Right cardiac atrium (tissue), 5 donors: ENCODE measurements at regions not wholly inside any gene's neighbourhood (a gene's known extent, or its start where the extent isn't known, plus 50 kb on each side); places are given as distances from the start of the nearest gene placed in this dataset.

Source experiments
- ATAC-seq, 2 donors: fragments of 200-7000 bp; cut with Tn5 transposase; one replicate each; pipeline versions ENCODE4 v1.8.0 to v1.9.1; 2020; ENCODE audit warnings: moderate library complexity in 2 of 2, mild to moderate bottlenecking in 1 of 2
- DNase-seq, 3 donors: peaks; one replicate each; pipeline ENCODE4 v3.0.0-alpha.2; 2020
- H3K27ac ChIP-seq: one replicate; pipeline ENCODE4 v1.5.1; 2013; ENCODE audit warnings: mild to moderate bottlenecking, low read length, control low read depth, moderate library complexity
- H3K27me3 ChIP-seq: one replicate; pipeline ENCODE4 v1.6.1; 2013; ENCODE audit not compliant: control insufficient read depth, insufficient read depth
- H3K4me1 ChIP-seq: one replicate; pipeline ENCODE4 v1.6.1; 2013; ENCODE audit warnings: low read length; ENCODE audit not compliant: control insufficient read depth, insufficient read depth
- H3K4me3 ChIP-seq: one replicate; pipeline ENCODE4 v1.5.1; 2013; ENCODE audit warnings: low read length, control low read depth
- H3K9me3 ChIP-seq: one replicate; pipeline ENCODE4 v1.6.1; 2013; ENCODE audit warnings: low read length; ENCODE audit not compliant: control insufficient read depth
- WGBS: extraction: QIAGEN DNeasy Blood & Tissue Kit; methylation state at CpG from one replicate; pipeline ENCODE4 v1.1.7; 2013; 5-methylcytosine and 5-hydroxymethylcytosine counted together
- intact Hi-C, 4 donors: fragments of 100-400 bp; cut with DNase I; formaldehyde crosslinking; loops; one replicate each; pipeline versions ENCODE4 v1.11.0 to v1.14.0; 2022 to 2023
- donor health status: healthy with polysubstance abuse.
- donor health status: DM: no; HTN: yes; CAD: no.
- donor health status: DM: no; HTN: no; CAD: no.
- donor health status: DM: no; HTN: yes; CAD: no; lungs with severe emphysema.
- donor health status: DM: yes; HTN: yes; CAD: no.

DNA sequence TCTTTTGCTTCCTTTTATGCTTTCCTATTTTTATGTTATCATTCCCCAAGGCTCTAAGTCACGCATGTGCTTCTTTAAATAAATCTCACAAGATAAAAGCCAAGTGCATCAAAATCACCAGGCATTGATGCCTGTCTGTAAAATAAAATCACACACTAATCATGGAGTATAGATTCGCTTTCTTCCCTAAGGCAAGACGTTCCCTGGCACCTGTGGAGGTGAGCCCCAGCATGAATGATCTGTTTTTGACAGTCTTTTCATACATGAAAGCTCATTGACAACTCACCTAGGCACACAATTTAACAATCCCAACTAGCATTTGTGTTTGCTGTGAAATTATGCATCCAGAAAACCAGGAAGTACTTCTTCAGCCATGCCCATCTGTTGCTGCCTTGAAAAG, 146.9 kb upstream of the DMAC1 start:
- Histone ChIP-seq H3K27me3 (no peaks in the 10 kb centered on the region), H3K4me1 (no peaks in the 10 kb centered on the region), H3K9me3 (no peaks in the 10 kb centered on the region), H3K4me3 (no peak overlapping the region), H3K27ac (no peak overlapping the region)
- intact Hi-C loops = no loop called here
- ATAC-seq (no peak), DNase-seq (no peak)
- WGBS = 66% methylated on average over 3 of the region's 3 CpGs

DNA sequence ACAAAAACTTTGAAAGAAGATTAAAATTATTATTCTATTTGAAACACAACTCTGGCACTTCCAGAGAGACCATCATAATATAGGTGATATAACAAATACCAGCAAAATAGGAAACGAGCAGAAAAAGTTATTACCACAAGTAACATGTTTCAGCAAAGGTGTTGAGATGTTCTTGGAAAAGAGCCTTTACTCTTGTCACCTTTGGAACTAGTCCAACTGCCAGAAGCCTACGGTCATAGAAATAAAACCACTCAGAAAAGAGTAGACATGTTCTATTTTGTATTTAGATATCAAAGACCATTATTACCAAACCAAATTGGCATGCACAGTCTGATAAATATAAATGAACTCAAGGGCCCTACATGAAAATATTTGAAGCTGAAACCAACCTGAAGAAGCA, 145.0 kb upstream of the DMAC1 start:
- ATAC-seq = no peak
- no peak overlapping the region for H3K4me3 ChIP-seq
- H3K9me3 ChIP-seq = no peaks in the 10 kb centered on the region
- H3K4me1 ChIP-seq = no peaks in the 10 kb centered on the region
- H3K27ac ChIP-seq = no peak overlapping the region
- no peak for DNase-seq
- WGBS = 15% methylated on average over 2 of the region's 2 CpGs
- intact Hi-C loops = no loop called here
- no peaks in the 10 kb centered on the region for H3K27me3 ChIP-seq

GRCh38 chr9:7937761-7938491, 138.3 kb upstream of the DMAC1 start:
- H3K27ac ChIP-seq = no peak overlapping the region

DNA sequence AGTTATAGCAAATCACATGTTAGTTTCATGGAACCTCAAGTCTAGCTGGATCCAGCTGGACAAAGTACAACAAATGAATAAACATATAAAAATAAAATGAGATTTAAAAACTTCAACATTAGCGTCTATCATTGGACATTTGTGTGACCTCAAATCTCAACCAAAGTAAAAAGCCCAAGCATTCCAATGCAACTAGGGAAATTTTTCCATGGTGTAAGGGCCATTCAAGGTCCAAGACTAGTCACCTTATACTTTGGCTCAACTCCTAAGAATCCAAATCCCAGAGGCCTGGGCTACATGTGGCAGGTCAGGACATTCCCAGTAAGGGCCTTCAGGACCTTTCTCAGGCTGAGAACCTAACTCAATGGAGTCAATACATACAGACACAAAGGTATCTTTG, 137.4 kb upstream of the DMAC1 start:
- Histone ChIP-seq H3K9me3 (no peaks in the 10 kb centered on the region), H3K4me1 (no peaks in the 10 kb centered on the region), H3K27ac (no peak overlapping the region), H3K27me3 (no peaks in the 10 kb centered on the region), H3K4me3 (no peak overlapping the region)
- 81% methylated on average over 1 of the region's 1 CpG for WGBS
- DNase-seq (no peak), ATAC-seq (no peak)
- intact Hi-C loops = no loop called here

More at GRCh38 chr9:7937761-7938491, 138.3 kb upstream of the DMAC1 start:
- H3K9me3 ChIP-seq = no peaks in the 10 kb centered on the region
- no peak overlapping the region for H3K4me3 ChIP-seq
- DNase-seq (no peak), ATAC-seq (no peak)
- 74% methylated on average over 7 of the region's 7 CpGs for WGBS
- no peaks in the 10 kb centered on the region for H3K4me1 ChIP-seq
- no peaks in the 10 kb centered on the region for H3K27me3 ChIP-seq
- intact Hi-C loops = no loop called here

DNA sequence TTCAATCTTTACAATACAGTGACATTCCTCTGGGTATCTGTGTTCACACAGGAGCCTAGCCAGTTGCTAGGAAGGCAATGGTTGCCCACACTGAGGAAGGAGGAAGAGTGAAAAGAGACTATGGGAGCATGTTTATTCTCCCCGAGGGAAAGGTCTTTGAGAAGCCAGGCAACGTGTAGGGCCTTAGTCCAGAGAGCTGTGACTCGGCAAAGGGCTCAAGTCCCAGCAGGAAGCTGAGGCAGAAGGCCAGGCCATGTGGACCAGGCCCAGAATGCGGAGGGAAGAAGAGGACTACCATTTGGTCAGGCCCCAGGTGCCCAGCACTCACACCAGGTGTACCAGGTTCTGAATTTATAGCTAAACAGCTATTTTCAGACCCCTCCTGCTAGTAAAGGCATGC, 136.6 kb upstream of the DMAC1 start:
- Histone ChIP-seq H3K4me3 (no peak overlapping the region), H3K9me3 (no peaks in the 10 kb centered on the region), H3K27me3 (no peaks in the 10 kb centered on the region), H3K27ac (no peak overlapping the region), H3K4me1 (no peaks in the 10 kb centered on the region)
- DNase-seq (peak in 1 of 3 donors; percentile 44), ATAC-seq (no peak)
- intact Hi-C loops = no loop called here
- WGBS = 52% methylated on average over 4 of the region's 4 CpGs

GRCh38 chr9:7935681-7936080, 136.1 kb upstream of the DMAC1 start:
- DNase-seq = no peak
- no peaks in the 10 kb centered on the region for H3K9me3 ChIP-seq
- no peaks in the 10 kb centered on the region for H3K27me3 ChIP-seq
- no peak overlapping the region for H3K27ac ChIP-seq
- no peak overlapping the region for H3K4me3 ChIP-seq
- intact Hi-C loops = no loop called here
- 45% methylated on average over 2 of the region's 2 CpGs for WGBS
- H3K4me1 ChIP-seq = no peaks in the 10 kb centered on the region
- no peak for ATAC-seq

DNA sequence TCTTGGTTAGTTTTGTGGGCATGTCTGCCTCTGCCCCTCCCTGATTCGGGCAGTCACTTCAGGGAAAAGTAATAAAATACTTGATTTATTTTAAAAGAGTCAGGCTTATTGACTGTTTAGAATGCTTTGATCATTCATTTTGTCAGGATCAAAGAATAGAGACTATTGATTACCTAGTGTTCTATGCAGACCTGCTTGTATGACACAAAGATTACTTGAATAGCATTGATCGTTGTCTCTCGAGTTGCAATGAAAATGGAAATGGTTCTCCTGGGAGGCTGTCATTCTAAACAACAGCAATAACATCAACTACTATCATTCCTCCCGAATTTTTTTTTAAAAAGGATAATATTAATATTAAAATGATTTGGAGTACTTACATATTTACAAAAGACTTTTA, 133.2 kb upstream of the DMAC1 start:
- ATAC-seq (no peak), DNase-seq (no peak)
- no peaks in the 10 kb centered on the region for H3K27me3 ChIP-seq
- no peaks in the 10 kb centered on the region for H3K4me1 ChIP-seq
- WGBS = 90% methylated on average over 4 of the region's 4 CpGs
- H3K9me3 ChIP-seq = no peaks in the 10 kb centered on the region
- intact Hi-C loops = no loop called here
- no peak overlapping the region for H3K27ac ChIP-seq
- no peak overlapping the region for H3K4me3 ChIP-seq

DNA sequence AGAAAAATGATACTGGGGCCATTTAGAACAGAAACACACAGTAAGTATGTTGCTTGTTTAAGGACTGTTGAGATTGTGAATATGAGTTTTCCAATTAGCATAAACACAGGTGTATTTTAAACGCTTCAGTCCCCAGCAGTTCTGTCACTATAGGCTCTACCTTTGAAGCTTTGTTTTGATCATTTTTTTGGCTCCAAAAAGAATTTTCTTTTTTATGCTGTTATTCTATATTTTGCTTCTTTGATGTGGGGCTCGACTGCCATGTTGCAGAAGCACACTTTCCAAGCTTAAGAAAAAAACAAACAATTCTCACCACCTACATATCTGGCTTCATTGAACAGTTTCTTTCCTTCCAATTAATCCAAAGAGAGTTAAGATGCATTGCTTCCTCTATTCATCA, 131.0 kb upstream of the DMAC1 start:
- no peaks in the 10 kb centered on the region for H3K9me3 ChIP-seq
- no peaks in the 10 kb centered on the region for H3K27me3 ChIP-seq
- H3K27ac ChIP-seq = no peak overlapping the region
- no peaks in the 10 kb centered on the region for H3K4me1 ChIP-seq
- H3K4me3 ChIP-seq = no peak overlapping the region
- 78% methylated on average over 2 of the region's 2 CpGs for WGBS
- intact Hi-C loops = no loop called here
- no peak for ATAC-seq
- no peak for DNase-seq

GRCh38 chr9:7921545-7922197, 122.1 kb upstream of the DMAC1 start:
- ATAC-seq (no peak), DNase-seq (no peak)
- H3K4me1 ChIP-seq = no peaks in the 10 kb centered on the region
- H3K27me3 ChIP-seq = no peaks in the 10 kb centered on the region
- 74% methylated on average over 6 of the region's 6 CpGs for WGBS
- intact Hi-C loops = no loop called here
- H3K27ac ChIP-seq = no peak overlapping the region
- H3K9me3 ChIP-seq = no peaks in the 10 kb centered on the region
- H3K4me3 ChIP-seq = no peak overlapping the region

GRCh38 chr9:7912037-7912535, 112.5 kb upstream of the DMAC1 start:
- no peaks in the 10 kb centered on the region for H3K4me1 ChIP-seq
- DNase-seq (no peak), ATAC-seq (no peak)
- H3K4me3 ChIP-seq = no peak overlapping the region
- no peak overlapping the region for H3K27ac ChIP-seq
- H3K9me3 ChIP-seq = no peaks in the 10 kb centered on the region
- H3K27me3 ChIP-seq = no peaks in the 10 kb centered on the region
- intact Hi-C loops = no loop called here

DNA sequence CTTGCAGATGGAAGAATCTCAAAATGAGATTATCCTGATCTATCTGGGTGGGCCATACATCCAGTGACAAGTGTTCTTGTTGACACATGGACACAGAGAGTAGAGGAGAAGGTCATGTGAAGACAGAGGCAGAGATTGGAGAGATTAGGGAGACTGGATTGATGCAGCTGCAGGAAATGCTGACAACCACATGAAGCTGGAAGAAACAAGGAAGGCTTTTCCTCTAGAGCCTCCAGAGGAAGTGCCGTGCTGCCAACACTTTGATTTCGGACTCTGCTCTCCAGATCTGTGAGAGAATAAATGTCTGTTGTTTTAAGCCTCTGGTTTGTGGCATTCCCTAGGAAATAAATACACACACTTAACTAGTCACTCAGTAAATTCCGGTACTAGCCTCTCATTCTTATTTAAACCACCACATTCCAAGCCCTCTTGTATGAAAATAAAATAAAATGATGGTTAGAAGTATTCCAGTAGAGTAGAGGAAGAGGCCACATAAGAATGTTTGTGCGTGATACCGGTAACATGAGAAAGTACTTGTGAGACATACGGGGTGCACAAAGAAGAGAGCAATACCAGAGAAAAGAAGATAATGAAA, 110.9 kb upstream of the DMAC1 start:
- no peaks in the 10 kb centered on the region for H3K9me3 ChIP-seq
- H3K4me1 ChIP-seq = no peaks in the 10 kb centered on the region
- DNase-seq = no peak
- intact Hi-C loops = no loop called here
- WGBS = 59% methylated on average over 6 of the region's 6 CpGs
- no peak for ATAC-seq
- H3K27me3 ChIP-seq = no peaks in the 10 kb centered on the region
- H3K27ac ChIP-seq = no peak overlapping the region
- H3K4me3 ChIP-seq = no peak overlapping the region
